Heart left ventricle (tissue), 16 donors: ENCODE measurements at regions not wholly inside any gene's neighbourhood (a gene's known extent, or its start where the extent isn't known, plus 50 kb on each side); places are given as distances from the start of the nearest gene placed in this dataset.

Experiments used
- ATAC-seq, 4 donors: fragments of 200-7000 bp; cut with Tn5 transposase; one replicate each; pipeline ENCODE4 v1.9.1; 2020 to 2022; ENCODE audit warnings: moderate library complexity in 4 of 4, mild to moderate bottlenecking in 3 of 4, moderate number of reproducible peaks in 1 of 4
- DNase-seq, 5 donors: peaks; one replicate each; pipeline ENCODE4 v3.0.0-alpha.2; 2020
- H3K27ac ChIP-seq, 12 donors: fragments of 200-600 bp; sonication (generic) in 4 of 12; one replicate each; pipeline versions ENCODE4 v1.5.0 to v1.8.0; 2016 to 2022; ENCODE audit warnings: mild to moderate bottlenecking in 2 of 12
- H3K27me3 ChIP-seq, 9 donors: fragments of 200-600 bp; sonication (generic) in 2 of 9; one replicate each; pipeline versions ENCODE4 v1.5.1 to v1.8.0; 2016 to 2022; ENCODE audit warnings: mild to moderate bottlenecking in 3 of 9
- H3K36me3 ChIP-seq, 9 donors: fragments of 200-600 bp; sonication (generic) in 2 of 9; one replicate each; pipeline versions ENCODE4 v1.5.0 to v1.8.0; 2018 to 2022; ENCODE audit warnings: mild to moderate bottlenecking in 2 of 9
- H3K4me1 ChIP-seq, 12 donors: fragments of 200-600 bp; sonication (generic) in 4 of 12; one replicate each; pipeline versions ENCODE4 v1.5.0 to v1.8.0; 2016 to 2022; ENCODE audit warnings: mild to moderate bottlenecking in 3 of 12
- H3K4me3 ChIP-seq, 12 donors: fragments of 200-600 bp; sonication (generic) in 4 of 12; one replicate each; pipeline versions ENCODE4 v1.5.0 to v1.8.0; 2017 to 2022; ENCODE audit warnings: mild to moderate bottlenecking in 9 of 12, moderate library complexity in 4 of 12
- H3K9me3 ChIP-seq, 12 donors: fragments of 200-600 bp; sonication (generic) in 4 of 12; one replicate each; pipeline versions ENCODE4 v1.5.0 to v1.8.0; 2016 to 2022; ENCODE audit warnings: mild to moderate bottlenecking in 1 of 12
- CTCF ChIP-seq, 12 donors: fragments of 200-600 bp; sonication (generic) in 4 of 12; IDR thresholded peaks; one replicate each; pipeline versions ENCODE4 v1.5.0 to v1.8.0; 2018 to 2022; ENCODE audit warnings: antibody characterized with exemption in 12 of 12, mild to moderate bottlenecking in 5 of 12
- POLR2A ChIP-seq, 2 donors: fragments of 450-650 bp; IDR thresholded peaks; one replicate each; pipeline ENCODE4 v1.6.1; 2017; ENCODE audit warnings: antibody characterized with exemption in 2 of 2, mild to moderate bottlenecking in 2 of 2, moderate library complexity in 2 of 2
- WGBS, 4 donors: extraction: QIAGEN DNeasy Blood & Tissue Kit in 2 of 4; methylation state at CpG; one replicate each; pipeline versions ENCODE4 v1.1.5 to v1.1.7; 2013 to 2018; 5-methylcytosine and 5-hydroxymethylcytosine counted together
- intact Hi-C, 10 donors: fragments of 100-400 bp; cut with DNase I; formaldehyde crosslinking; loops; one replicate each; pipeline versions ENCODE4 v1.11.1 to v1.14.2; 2022
- donor health status: ischemic (EF 13 %, LVEDD 7.1; RV severe dilation, severe dysfunction).
- donor health status: healthy with polysubstance abuse.
- donor health status: DM: no; HTN: yes; CAD: no.
- donor health status: DM: no; HTN: no; CAD: no.
- donor health status: ischemic (EF 25% LVEDD 6.9; RV normal size, moderate dysfunction).
- donor health status: ischemic (EF 25% LVEDD 5.7; RV mildly dilated, moderate dysfunction).
- donor health status: healthy.
- donor health status: DM: yes; HTN: yes; CAD: no.
- donor health status: ischemic (EF 35%, LVEDD 5.7; RV mildly dilated, moderate dysfunction).
- donor health status: nonischemic (EF 11% LVEDD 7.7; RV severe dilation, severe dysfunction).
- donor health status: DM: yes; HTN: yes; CAD: no.
- donor health status: PGD.
- donor health status: ischemic (EF 29% LVEDD 5.4; RV normal size, mild dysfunction).
- donor health status: nonischemic (EF 23%, LVEDD 6.1; RV moderate dilation, normal function).

DNA sequence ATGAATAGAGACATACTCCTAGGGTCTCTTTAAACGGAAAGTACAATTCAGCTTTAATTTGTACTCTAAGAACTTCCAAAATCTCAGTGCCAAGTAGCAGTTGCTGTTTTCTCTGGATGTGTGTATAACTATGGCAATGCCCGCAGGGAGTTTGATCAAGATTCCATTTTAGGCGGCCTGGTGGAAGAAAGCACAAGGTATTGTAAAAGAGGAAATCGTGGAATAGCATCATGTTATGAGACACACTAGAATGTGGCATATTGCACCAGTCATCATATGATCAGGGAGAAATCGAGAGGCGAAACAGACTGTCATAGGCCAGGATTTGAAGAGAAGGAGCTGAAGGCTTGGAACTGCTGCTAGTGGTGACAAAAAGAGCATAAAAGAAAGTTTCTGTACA, 316.2 kb upstream of the FMN2 start:
- ATAC-seq (no peak), DNase-seq (no peak)
- H3K4me3 ChIP-seq: no peak overlapping the region
- no peaks in the 10 kb centered on the region for H3K9me3 ChIP-seq
- intact Hi-C loops: no loop called here
- no peaks in the 10 kb centered on the region for H3K27me3 ChIP-seq
- no peaks in the 10 kb centered on the region for H3K36me3 ChIP-seq
- no peaks in the 10 kb centered on the region for H3K4me1 ChIP-seq
- TF ChIP-seq CTCF (IDR thresholded peaks at IDR 0.05): no peak
- TF ChIP-seq POLR2A (IDR thresholded peaks at IDR 0.05): no peak
- H3K27ac ChIP-seq: no peak overlapping the region
- WGBS, 4 donors: 87 to 91% (median 89%) methylated on average over 6 of the region's 6 CpGs

GRCh38 chr1:239778208-239778813, 313.4 kb upstream of the FMN2 start:
- no peaks in the 10 kb centered on the region for H3K36me3 ChIP-seq
- ATAC-seq (no peak), DNase-seq (no peak)
- no peaks in the 10 kb centered on the region for H3K4me1 ChIP-seq
- TF ChIP-seq POLR2A (IDR thresholded peaks at IDR 0.05): no peak
- no peak for TF ChIP-seq CTCF (IDR thresholded peaks at IDR 0.05)
- H3K27me3 ChIP-seq: no peaks in the 10 kb centered on the region
- H3K9me3 ChIP-seq: peaks cover 0 to 7% (median 0%) of the 10 kb centered on the region in 12 donors
- H3K27ac ChIP-seq: no peak overlapping the region
- 61 to 68% (median 64%) methylated on average over 6 of the region's 6 CpGs for WGBS, 4 donors
- intact Hi-C loops: no loop called here
- H3K4me3 ChIP-seq: no peak overlapping the region

- WGBS, 4 donors: 91 to 94% (median 93%) methylated on average over 2 of the region's 2 CpGs
- Histone ChIP-seq H3K36me3 (no peaks in the 10 kb centered on the region), H3K27ac (no peak overlapping the region)
These were observed 311.7 kb upstream of the FMN2 start for GRCh38 chr1:239779962-239780361.

DNA sequence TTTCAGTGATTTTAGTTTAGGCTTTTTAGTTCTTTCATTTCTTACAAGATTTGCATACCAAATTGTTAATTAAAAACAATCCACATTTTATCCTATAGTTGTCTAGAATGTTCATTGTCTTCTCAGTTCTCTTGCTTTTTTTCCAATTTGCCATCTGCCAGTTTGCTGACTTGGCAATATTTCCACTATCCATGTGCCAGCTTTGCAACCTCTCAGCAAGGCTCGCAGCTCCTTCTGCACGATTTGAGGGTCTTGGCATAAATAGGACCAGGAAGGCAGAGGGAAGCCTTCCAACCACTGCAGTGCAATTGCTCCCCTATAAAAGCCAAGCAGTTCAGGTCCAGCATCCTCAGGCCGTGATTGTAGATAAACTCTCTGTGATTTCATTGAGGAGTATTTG, 306.8 kb upstream of the FMN2 start:
- H3K4me1 ChIP-seq: no peaks in the 10 kb centered on the region
- no peak for ATAC-seq
- TF ChIP-seq CTCF (IDR thresholded peaks at IDR 0.05): no peak
- no peak for TF ChIP-seq POLR2A (IDR thresholded peaks at IDR 0.05)
- peaks cover 0 to 7% (median 0%) of the 10 kb centered on the region in 12 donors for H3K9me3 ChIP-seq
- H3K27ac ChIP-seq: no peak overlapping the region
- no peak for DNase-seq
- 68 to 77% (median 71%) methylated on average over 3 of the region's 3 CpGs for WGBS, 4 donors
- peaks cover 0 to 3% (median 0%) of the 10 kb centered on the region in 9 donors for H3K27me3 ChIP-seq
- intact Hi-C loops: no loop called here
- H3K36me3 ChIP-seq: no peaks in the 10 kb centered on the region
- no peak overlapping the region for H3K4me3 ChIP-seq

More at GRCh38 chr1:239779962-239780361, 311.7 kb upstream of the FMN2 start:
- no peak for ATAC-seq
- Histone ChIP-seq H3K27me3 (no peaks in the 10 kb centered on the region), H3K9me3 (peaks cover 0 to 7% (median 0%) of the 10 kb centered on the region in 12 donors), H3K4me3 (no peak overlapping the region), H3K4me1 (no peaks in the 10 kb centered on the region)
- no peak for DNase-seq
- TF ChIP-seq POLR2A (IDR thresholded peaks at IDR 0.05) (no peak), CTCF (IDR thresholded peaks at IDR 0.05) (no peak)
- intact Hi-C loops: no loop called here
